Esophagus muscularis mucosa (tissue), 4 donors: ENCODE measurements at regions not wholly inside any gene's neighbourhood (a gene's known extent, or its start where the extent isn't known, plus 50 kb on each side); places are given as distances from the start of the nearest gene placed in this dataset.

ENCODE experiments used
- DNase-seq: peaks from one replicate; pipeline ENCODE4 v3.0.0-alpha.2; 2017; ENCODE audit errors: extremely low spot score
- H3K27ac ChIP-seq, 4 donors: fragments of 200-600 bp; sonication (generic); replicated peaks in 1 of 4; 1 replicate in 3 of 4; 2 replicates in 1 of 4; pipeline ENCODE4 v1.5.1; 2016 to 2019; ENCODE audit warnings: mild to moderate bottlenecking in 1 of 4
- H3K27me3 ChIP-seq, 4 donors: fragments of 200-600 bp; sonication (generic); one replicate each; pipeline versions ENCODE4 v1.5.1 to v1.6.0; 2016 to 2019
- H3K36me3 ChIP-seq, 4 donors: fragments of 200-600 bp; sonication (generic); one replicate each; pipeline ENCODE4 v1.5.1; 2016 to 2019
- H3K4me1 ChIP-seq, 4 donors: fragments of 200-600 bp; sonication (generic); one replicate each; pipeline ENCODE4 v1.5.1; 2016 to 2019
- H3K4me3 ChIP-seq, 4 donors: fragments of 200-600 bp; sonication (generic); 1 replicate in 2 of 4; 2 replicates in 2 of 4; pipeline ENCODE4 v1.5.1; 2016 to 2019; ENCODE audit warnings: mild to moderate bottlenecking in 4 of 4, moderate library complexity in 1 of 4
- H3K9me3 ChIP-seq, 4 donors: fragments of 200-600 bp; sonication (generic); 1 replicate in 3 of 4; 2 replicates in 1 of 4; pipeline ENCODE4 v1.5.1; 2016 to 2019
- CTCF ChIP-seq, 3 experiments: fragments of 200-600 bp in 2 of 3; fragments of 450-650 bp in 1 of 3; sonication (generic) in 2 of 3; IDR thresholded peaks; one replicate each; pipeline ENCODE4 v1.5.1; 2017 to 2019; ENCODE audit warnings: antibody characterized with exemption in 3 of 3, mild to moderate bottlenecking in 2 of 3, moderate library complexity in 1 of 3
- EP300 ChIP-seq: sonication (generic); formaldehyde crosslinking; IDR thresholded peaks from one replicate; pipeline ENCODE4 v1.6.1; 2017; ENCODE audit warnings: antibody characterized with exemption
- POLR2A ChIP-seq: fragments of 450-650 bp; IDR thresholded peaks from one replicate; pipeline ENCODE4 v1.6.1; 2017; ENCODE audit warnings: antibody characterized with exemption, moderate library complexity, mild to moderate bottlenecking, low read depth
- POLR2AphosphoS5 ChIP-seq, 2 donors: sonication (generic); formaldehyde crosslinking; IDR thresholded peaks; one replicate each; pipeline ENCODE4 v1.6.1; 2017; ENCODE audit warnings: antibody characterized with exemption in 2 of 2
- WGBS: methylation state at CpG from one replicate; pipeline ENCODE4 v1.1.5; 2018; 5-methylcytosine and 5-hydroxymethylcytosine counted together
- intact Hi-C: fragments of 100-400 bp; cut with DNase I; formaldehyde crosslinking; loops from one replicate; pipeline ENCODE4 v1.15.1; 2023

- intact Hi-C loops = no loop called here
- no peaks in the 10 kb centered on the region for H3K36me3 ChIP-seq
- WGBS = 67% methylated on average over 1 of the region's 1 CpG
- H3K4me3 ChIP-seq = no peak overlapping the region
- no peak for TF ChIP-seq POLR2AphosphoS5 (IDR thresholded peaks at IDR 0.05)
- no peak for TF ChIP-seq POLR2A
- TF ChIP-seq CTCF (IDR thresholded peaks at IDR 0.05) = no peak
- TF ChIP-seq EP300 = no peak
- no peaks in the 10 kb centered on the region for H3K4me1 ChIP-seq
- no peaks in the 10 kb centered on the region for H3K9me3 ChIP-seq
- no peak overlapping the region for H3K27ac ChIP-seq
- no peak for DNase-seq
- no peaks in the 10 kb centered on the region for H3K27me3 ChIP-seq
Measured at GRCh38 chr9:17064558-17064957, 70.3 kb upstream of the CNTLN start.

- Histone ChIP-seq H3K4me1 (no peaks in the 10 kb centered on the region), H3K27ac (no peak overlapping the region), H3K27me3 (no peaks in the 10 kb centered on the region), H3K36me3 (no peaks in the 10 kb centered on the region), H3K9me3 (no peaks in the 10 kb centered on the region), H3K4me3 (no peak overlapping the region)
- TF ChIP-seq CTCF (IDR thresholded peaks at IDR 0.05) (peak; percentile 59 to 79 (median 67)), POLR2A (no peak), EP300 (no peak)
- DNase-seq = no peak
- intact Hi-C loops = no loop called here
- WGBS = 22% methylated on average over 2 of the region's 2 CpGs
Measured at GRCh38 chr9:17063535-17064135, 71.2 kb upstream of the CNTLN start.

DNA sequence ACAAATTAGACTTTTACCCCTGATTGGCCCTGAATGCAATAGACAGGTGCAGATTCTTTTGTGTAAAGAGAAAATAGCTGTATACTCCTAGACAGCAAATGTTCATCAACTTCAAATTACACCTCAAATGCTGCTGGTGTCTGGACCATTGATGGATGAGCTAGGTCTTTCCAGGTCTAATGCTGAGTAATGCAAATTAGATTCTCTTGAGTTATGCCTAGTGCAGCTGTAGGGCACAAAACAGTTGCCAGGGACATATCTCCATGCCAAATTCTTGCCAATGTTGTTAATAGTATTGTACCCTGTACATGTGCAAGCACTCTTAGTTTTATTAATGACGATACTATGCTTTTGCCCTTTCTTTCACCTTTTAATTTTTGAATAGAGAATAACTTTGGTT lies 72.3 kb upstream of the CNTLN start:
- no peaks in the 10 kb centered on the region for H3K4me1 ChIP-seq
- H3K4me3 ChIP-seq = no peak overlapping the region
- TF ChIP-seq POLR2AphosphoS5 (IDR thresholded peaks at IDR 0.05) (no peak), POLR2A (no peak), CTCF (IDR thresholded peaks at IDR 0.05) (no peak), EP300 (no peak)
- DNase-seq = no peak
- H3K36me3 ChIP-seq = no peaks in the 10 kb centered on the region
- H3K27me3 ChIP-seq = no peaks in the 10 kb centered on the region
- WGBS = 50% methylated on average over 1 of the region's 1 CpG
- no peak overlapping the region for H3K27ac ChIP-seq
- intact Hi-C loops = no loop called here
- no peaks in the 10 kb centered on the region for H3K9me3 ChIP-seq

GRCh38 chr9:17060450-17060849 lies 74.4 kb upstream of the CNTLN start:
- no peaks in the 10 kb centered on the region for H3K4me1 ChIP-seq
- no peaks in the 10 kb centered on the region for H3K9me3 ChIP-seq
- no peak for DNase-seq
- no peaks in the 10 kb centered on the region for H3K36me3 ChIP-seq
- H3K27me3 ChIP-seq = no peaks in the 10 kb centered on the region
- H3K4me3 ChIP-seq = no peak overlapping the region
- intact Hi-C loops = no loop called here
- no peak for TF ChIP-seq EP300
- TF ChIP-seq POLR2AphosphoS5 (IDR thresholded peaks at IDR 0.05) = no peak
- no peak for TF ChIP-seq CTCF (IDR thresholded peaks at IDR 0.05)
- no peak for TF ChIP-seq POLR2A
- H3K27ac ChIP-seq = no peak overlapping the region

- Histone ChIP-seq H3K36me3 (no peaks in the 10 kb centered on the region), H3K9me3 (no peaks in the 10 kb centered on the region), H3K27me3 (no peaks in the 10 kb centered on the region), H3K4me1 (no peaks in the 10 kb centered on the region), H3K27ac (no peak overlapping the region), H3K4me3 (no peak overlapping the region)
- WGBS = 100% methylated on average over 1 of the region's 1 CpG
- DNase-seq = no peak
- intact Hi-C loops = no loop called here
- TF ChIP-seq POLR2A (no peak), CTCF (IDR thresholded peaks at IDR 0.05) (no peak), EP300 (no peak), POLR2AphosphoS5 (IDR thresholded peaks at IDR 0.05) (no peak)
Measured at GRCh38 chr9:17059465-17059864, 75.4 kb upstream of the CNTLN start.
